Stimulated activated CD8-positive, alpha-beta memory T cell treated with anti-CD3 and anti-CD28 coated beads, Interleukin-4, amount 100 ng/mL, for 1 hour (primary cell): ENCODE measurements at regions not wholly inside any gene's neighbourhood (a gene's known extent, or its start where the extent isn't known, plus 50 kb on each side); places are given as distances from the start of the nearest gene placed in this dataset.

Source experiments
- DNase-seq, 2 donors: peaks; one replicate each; pipeline ENCODE4 v3.0.0-alpha.2; 2020; ENCODE audit warnings: low read depth in 2 of 2, low spot score in 1 of 2

DNA sequence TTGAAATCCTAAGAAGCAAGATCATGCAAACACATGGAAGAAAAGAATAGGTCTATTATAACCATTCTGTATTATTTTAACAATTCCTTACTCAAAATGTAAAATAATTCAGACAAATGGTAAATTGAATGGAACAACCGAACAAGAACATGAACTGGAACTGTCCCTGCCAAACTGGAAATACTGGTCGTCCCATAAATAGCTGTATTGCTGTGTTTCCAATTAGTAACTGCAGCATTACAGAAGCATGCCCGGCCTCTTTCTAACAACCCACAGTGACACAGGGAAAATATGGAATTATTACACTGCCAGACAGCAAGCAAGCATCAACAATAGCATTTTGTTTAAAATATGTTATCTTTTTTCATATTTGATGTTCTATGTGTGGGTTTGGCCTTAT lies 1138.5 kb upstream of the PHF14 start:
- no peak for DNase-seq

DNA sequence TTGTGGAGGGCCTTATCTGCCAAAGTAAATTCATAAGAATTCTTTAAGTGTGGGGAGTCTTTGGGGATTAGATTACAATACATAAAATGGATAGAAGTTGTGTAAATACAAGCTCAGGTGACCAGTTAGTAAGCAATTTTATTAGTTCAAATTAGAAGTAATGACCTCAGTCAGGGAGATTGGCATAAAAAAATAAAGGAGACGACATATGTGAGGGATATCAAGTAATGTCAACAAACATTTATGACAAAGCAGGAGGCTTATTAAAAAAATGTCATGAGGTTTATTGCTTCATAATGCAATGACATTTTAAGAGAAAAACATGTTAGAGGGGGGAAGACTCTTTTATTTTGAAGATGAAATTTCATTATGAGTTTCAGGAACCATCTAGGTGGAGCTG lies 1137.0 kb upstream of the PHF14 start:
- no peak for DNase-seq

DNA sequence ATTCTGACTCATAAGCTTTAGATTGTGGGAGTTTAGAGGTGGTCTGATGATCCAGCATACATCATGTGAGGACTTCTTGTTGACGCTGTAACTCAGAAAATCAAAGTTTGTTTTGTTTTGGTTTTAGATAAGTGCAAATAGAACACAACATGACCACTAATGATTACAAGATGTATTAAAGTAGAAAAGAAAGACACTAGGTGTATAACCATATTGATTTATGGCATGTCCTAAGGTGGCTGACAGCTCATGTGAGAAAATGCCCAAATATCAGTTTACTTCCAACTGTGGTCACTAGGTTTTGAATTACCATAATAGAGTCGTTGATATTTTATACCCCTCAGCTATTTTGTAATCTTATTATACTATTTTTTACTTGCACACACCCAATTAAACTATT lies 1131.4 kb upstream of the PHF14 start:
- no peak for DNase-seq

DNA sequence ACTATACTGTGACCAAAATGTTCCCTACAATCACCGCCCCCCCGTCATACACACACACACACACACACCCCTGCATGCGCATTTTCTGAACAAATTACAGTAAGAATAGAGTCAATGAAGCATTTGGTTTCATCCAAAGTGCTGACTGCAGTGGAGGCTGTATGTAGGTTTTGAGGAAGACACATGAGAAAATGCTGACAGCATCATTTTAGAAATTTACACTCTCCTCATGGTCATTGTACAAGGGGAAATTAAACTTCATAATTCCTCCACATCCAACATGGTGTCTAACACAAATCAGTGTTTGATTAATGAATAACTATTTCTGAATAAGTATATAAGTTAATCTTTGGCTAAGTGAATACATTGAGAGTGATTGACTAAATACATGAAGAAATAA lies 1126.8 kb upstream of the PHF14 start:
- no peak for DNase-seq

DNA sequence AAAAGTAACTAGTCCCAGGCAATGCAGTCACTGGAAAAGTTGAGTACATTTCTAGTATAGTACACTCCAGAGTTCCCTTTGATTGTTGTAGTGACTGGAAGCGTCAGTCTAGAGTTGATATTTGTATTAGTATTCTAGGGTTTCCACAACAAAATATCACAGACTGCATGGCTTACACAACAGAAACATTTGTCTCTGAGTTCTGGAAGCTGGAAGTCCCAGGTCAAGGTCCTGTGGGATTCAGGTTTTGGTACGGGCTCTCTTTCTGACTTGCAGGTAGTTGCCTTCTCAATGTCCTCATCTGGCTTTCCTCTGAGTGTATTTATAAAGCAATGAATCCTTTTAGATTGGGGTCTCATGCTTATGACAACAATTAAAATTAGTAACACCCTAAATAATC lies 1119.1 kb upstream of the PHF14 start:
- no peak for DNase-seq

DNA sequence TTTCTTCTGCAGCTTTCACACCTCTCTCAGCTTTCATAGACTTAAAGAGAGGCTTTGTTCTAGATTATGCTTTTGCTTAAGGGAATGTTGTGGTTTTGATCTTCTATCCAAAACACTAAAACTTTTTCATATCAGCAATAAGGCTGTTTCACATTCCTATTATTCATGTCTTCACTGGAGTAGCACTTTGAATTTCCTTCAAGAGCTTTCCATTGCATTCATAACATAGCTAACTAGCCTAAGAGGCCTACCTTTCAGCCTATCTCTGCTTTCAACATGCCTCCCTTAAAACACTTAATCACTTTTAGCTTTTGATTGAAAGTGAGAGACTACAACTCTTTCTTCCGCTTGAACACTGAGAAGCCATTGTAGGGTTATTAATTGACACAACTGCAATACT lies 1117.0 kb upstream of the PHF14 start:
- no peak for DNase-seq

DNA sequence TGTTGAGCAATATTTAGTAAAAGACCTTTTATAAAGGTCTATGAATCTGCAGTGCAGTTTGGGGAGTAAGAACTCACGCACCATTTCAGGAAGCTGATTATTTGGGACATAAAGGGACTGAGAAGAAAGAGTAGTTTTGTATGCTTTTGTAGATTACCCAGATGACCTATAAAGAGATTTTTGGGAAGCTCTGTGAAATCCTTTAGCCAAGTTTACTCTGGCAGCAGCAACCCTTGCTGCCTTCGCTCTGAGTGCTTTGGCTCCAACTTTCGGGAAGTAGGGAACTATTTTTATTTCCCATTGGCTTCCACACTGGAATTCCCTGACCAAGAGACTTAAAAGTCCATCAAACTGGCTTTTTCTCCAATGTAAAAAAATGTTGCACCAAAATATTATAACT lies 1110.1 kb upstream of the PHF14 start:
- no peak for DNase-seq

DNA sequence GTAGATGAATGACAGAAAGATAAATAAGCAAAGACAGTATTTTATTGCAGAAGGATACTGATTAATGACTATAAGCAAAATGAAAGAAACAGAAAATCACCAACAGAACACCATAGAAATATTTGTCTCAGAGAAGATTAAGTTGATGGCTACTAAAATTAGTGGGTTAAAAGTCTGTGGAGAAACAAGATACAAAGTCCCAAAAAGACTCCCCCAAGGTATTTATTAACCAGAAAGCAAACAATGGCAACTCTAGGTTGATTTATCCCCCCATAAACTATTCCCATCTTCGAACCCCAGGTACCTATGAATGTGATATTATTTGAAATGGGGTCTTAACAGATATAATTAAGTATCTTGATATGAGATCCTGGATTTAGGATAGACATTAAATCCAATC lies 1104.5 kb upstream of the PHF14 start:
- DNase-seq = no peak

DNA sequence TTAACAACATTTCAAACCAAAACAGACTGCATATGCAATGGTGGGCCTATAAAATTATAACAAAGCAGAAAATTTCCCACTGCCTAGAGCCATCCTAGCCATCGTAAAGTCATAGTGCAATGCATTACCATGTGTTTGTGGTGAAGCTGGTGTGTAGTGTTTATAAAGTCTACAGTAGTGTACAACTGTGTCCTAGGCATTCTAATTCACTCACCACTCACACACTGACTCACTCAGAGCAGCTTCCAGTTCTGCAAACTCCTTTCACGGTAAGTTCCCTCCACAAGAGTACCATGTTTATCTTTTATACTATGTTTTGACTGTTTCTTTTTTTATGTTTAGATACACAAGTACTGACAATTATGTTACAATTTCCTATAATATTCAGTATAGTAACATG lies 1104.1 kb upstream of the PHF14 start:
- no peak for DNase-seq

DNA sequence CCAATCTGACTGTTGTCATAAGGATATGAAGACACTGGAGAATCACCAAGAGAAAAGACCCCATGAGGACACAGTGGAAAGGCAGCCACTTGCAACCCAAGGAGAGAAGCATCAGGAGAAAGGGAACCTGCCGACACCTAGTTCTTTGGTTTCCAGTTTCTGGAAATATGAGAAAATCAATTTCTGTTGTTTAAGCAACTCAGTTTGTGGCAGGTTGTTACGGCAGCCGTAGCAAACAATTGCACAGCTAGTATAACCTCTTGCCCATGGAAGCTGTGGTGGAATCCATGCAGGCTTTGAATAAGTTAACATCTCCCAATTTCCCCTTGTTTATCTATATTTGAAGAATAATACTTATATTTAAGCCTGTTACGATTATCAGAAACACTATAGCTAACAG lies 1103.0 kb upstream of the PHF14 start:
- no peak for DNase-seq

DNA sequence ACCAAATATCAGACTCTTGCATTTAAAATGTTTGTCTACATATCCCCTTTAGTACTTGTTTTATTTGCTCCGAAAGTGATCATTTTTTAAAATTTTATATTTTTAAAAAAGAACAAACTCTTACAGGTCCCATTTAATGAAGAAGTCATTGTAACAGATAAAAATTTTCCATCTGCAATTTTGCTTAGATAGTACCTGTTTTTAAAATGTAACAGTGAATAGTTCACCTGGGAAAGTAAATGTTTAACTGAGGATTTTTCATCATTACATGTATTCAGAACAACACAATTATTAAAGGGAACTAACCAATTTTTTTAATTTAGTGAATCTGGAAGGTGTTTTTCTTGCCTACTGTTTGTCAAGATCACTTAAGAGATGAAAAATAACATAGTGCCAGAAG lies 1099.5 kb upstream of the PHF14 start:
- DNase-seq = no peak

DNA sequence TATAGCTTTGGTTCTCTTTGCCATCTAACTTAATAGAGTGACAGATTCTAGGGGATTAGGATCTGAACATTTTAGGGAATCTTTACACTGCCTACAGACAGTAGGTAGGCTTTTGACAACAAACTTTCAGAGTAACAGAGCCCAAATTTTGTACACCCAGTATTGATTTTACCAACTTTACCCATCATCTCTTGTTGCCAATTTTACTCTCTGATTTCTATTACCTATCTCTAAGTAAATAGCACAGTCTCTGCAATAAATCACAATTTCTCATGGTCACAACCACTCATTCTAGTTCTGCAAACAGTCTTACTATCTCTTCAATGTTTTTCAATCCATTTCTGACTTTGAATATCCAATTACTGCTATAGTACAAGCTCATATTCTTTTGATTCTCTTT lies 1097.6 kb upstream of the PHF14 start:
- no peak for DNase-seq

DNA sequence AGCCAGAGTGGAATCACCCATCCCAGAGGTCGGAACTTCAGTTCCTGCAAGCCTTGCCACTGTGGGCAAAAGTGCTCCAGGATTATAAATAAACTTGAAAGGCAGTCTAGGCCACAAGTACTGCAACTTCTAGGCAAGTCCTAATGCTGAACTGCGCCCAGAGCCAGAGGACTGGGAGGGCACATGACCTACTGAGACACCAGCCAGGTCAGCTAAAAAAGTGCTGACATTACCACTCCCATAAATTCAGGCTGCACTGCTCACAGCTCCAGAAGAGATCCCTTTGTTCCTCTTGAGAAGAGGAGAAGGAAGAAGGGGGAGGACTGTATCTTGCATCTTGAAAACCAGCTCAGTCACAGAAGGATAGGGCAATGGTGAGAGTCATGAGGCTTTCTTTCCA lies 1084.1 kb upstream of the PHF14 start:
- no peak for DNase-seq

DNA sequence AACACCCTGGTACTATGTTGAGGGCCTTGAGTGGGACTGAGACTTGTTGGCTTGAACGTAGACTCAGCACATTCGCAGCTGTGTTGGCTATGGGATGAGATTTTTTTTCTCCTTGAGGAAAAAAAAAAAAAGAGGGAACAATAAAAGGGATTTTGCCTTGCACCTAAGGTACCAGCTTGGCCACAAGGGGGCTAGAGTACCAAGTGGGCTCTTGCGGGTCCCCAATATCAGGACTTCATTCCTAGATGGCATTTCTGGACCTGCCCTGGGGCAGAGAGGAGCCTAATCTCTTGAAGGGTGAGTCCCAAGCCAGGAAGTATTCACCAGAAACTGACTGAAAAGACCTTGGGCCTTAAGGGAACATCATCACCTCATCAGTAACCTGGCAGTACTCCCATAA lies 1083.6 kb upstream of the PHF14 start:
- no peak for DNase-seq

DNA sequence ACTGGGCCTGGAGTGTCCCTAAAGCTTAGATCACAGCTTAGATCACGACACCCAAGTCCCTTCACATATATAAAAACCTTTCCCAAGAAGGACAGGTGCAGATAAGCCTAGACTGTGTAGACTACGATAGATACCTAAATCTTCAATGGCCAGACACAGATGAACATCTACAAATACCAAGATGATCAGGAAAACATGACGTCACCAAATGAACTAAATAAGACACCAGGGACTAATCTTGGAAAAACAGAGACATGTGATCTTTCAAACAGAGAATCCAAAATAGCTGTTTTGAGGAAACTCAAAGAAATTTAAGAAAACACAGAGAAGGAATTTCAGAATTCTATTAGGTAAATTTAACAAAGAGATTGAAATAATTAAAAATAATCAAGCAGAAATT lies 1082.6 kb upstream of the PHF14 start:
- DNase-seq = no peak

DNA sequence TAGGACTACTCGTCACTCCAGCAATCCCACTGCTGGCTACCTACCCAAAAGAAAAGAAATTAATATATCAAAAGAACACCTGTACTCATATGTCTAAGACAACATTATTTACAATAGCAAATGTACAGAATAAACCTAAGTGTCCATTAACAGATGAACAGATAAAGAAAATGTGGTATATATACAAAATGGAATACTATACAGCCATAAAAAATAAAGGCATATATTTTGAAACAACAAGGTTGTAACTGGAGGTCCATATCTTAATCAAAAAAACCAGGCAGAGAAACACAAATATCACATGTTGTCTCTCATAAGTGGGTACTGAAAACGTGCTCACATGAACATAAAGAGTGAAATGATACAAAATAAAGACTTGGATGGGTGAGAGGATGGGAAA lies 1073.3 kb upstream of the PHF14 start:
- DNase-seq = no peak

DNA sequence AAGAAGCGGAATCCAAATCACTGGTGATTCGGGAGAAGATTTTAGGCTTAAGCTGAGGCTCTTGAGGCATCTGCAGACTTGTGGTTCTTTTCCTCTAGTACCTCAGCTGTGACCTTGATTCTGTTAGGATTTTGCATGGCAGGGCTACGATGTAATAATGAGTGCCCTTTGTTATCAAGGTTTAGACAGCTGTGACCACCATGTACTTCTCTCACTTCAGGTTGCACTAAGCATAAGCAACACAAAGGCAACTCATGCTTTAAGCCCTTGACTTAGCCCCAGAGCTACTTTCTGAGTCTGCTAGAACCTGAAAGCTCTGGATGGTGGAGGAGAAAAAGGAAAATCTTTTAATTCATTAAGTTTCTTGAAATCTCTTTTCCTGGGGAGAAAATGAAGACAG lies 1052.3 kb upstream of the PHF14 start:
- no peak for DNase-seq

DNA sequence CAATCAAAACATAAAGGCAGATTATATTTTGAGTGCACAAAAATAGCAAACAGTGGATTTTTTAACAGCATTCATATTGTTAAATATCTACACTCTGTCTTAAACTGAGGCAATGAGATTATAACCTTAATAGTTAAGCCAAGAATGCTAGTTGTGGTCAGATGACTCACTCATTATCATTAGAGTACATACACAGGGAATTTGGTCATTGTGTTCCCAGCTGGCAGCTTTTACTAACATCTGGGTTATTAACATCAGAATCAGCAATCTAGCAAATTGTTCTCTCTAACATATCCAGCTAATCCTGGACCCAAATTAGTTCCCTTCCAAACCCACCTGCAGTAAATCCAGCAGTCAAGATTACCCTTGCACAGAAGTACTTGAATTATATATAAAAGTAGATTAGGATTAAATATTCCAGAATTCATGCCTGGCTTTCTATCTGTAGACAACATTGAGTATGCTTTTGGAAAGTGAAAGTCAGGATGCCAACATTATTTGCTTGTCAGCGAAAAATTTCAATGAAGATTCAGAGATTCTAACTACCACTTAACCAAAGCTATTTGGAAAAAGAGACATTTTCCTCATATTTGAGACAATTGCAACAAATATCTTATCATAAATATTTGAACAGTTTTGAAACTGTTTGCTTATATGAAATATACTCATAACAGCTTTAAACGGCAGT lies 1035.6 kb upstream of the PHF14 start:
- DNase-seq = no peak

DNA sequence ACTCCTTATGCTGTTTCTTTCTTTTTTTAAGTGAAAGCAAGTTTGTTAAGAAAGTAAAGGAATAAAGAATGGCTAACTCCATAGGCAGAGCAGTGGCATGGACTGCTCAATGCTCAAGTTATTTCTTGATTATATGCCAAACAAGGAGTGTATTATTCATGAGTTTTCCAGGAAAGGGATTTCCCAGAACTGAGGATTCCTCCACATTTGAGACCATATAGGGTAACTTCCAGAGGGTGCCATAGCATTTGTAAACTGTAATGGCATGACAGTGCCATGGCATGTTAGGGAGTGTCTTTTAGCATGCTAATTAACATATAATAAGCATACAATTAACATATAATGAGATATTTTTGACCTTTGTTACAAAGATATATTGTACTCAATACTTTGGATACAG lies 1034.5 kb upstream of the PHF14 start:
- DNase-seq = no peak

DNA sequence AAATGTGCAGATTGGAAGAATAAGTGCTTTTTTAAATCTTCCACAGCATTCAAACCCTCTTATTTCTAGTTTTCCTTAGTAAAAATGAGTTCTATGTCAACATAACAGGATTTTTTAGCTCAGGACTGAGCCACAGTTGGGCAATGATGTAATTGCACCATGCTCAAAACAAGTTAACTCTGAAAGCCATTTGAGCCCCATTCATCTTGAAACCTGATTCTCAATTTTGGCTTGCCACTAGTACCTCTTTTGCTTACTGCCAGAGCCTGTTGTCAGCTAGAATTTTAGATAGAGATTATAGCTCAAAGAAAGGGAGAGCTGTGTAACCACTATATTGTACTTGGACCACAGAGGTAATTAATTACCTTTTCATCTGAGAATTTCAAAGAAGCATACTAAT lies 1028.5 kb upstream of the PHF14 start:
- no peak for DNase-seq

DNA sequence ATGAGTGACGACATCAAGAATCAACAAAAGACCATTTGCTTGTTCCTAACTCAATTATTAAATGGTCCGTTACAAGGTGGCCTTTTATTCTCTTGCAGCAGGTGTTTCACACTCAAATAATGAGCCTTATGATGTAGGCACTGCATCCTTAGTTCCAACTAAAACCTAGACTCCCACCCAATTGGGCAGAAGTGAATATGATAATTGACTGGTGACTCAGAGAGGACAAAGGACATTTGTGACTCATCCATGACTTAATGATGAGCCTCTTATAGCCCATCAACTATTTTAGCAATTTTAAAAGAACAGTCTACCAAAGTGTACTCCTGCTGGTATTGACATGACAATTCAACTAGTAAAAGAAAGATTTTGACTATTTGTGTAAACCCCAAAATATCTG lies 1027.8 kb upstream of the PHF14 start:
- no peak for DNase-seq

DNA sequence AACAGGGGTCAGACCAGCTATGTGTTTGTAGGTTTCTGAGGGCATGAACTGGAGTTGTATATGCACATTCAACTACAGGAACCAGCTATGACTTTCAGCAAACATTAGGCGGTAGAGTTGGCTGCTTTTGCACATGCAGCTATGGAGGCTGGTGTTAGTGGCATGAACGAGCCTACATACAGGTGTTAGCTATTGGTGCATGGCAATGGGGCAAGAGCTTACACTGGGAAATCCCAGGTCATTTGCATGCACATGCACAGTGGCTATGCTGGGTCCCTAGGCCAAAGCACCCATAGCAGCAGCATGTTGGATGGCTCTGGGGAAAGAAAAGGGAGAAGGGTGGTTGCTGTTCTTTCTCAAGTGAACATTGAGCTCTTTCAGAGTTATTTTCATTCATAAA lies 1018.5 kb upstream of the PHF14 start:
- DNase-seq = no peak

DNA sequence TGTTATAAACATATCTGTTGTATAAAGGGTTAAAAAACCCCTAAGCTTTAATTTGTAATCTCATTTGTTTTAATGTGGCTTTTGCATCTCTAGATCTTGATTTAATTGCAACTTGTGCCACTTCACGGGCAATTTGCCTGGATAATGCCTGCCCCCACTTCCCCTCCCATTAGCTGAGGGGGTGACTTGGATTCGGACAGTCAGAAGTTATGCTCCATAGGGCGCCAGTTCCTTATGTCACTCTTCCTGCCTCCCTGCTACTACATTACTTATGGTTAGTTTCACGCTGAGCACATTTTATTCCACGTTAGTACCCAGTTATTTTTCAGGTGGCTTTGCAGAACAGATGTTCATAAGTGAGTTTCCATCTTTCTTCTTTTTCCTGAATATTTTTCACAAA lies 1015.2 kb upstream of the PHF14 start:
- DNase-seq = no peak

DNA sequence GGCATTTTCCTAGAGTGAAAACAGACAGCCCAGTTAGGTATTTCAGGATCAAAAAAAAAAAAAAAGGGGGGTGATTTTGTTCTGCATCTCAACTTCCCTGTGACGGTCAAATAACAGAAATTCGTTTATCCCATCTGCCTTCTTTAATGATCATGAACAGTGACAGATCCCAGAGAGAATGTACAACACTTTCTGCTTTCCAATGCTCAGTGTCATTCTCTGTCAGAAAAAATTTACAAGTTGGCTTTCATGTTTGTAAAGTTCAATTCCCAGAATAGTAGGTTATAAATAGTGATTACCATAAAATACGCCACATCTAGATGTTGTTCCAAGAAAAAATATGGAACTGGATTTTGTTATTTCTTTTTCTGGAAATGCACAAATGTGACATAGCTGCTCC lies 1013.2 kb upstream of the PHF14 start:
- DNase-seq = no peak
